MM.1S (cell line): ENCODE measurements at regions not wholly inside any gene's neighbourhood (a gene's known extent, or its start where the extent isn't known, plus 50 kb on each side); places are given as distances from the start of the nearest gene placed in this dataset.

ENCODE experiments used
- EZH2phosphoT487 ChIP-seq: fragments of 300-600 bp; sonication (generic); IDR thresholded peaks from 2 replicates; pipeline ENCODE4 v1.6.1; 2018; ENCODE audit warnings: antibody characterized with exemption, low read length
- TF ChIP-seq, protein P1 (sequence below): fragments of 300-600 bp; sonication (generic); IDR thresholded peaks from 2 replicates; pipeline ENCODE4 v1.5.1; 2016; ENCODE audit warnings: antibody characterized with exemption, low read length, mixed read lengths

GRCh38 chr12:86950043-86950442 is 693.9 kb upstream of the MGAT4C start:
- TF ChIP-seq, protein P1, sequence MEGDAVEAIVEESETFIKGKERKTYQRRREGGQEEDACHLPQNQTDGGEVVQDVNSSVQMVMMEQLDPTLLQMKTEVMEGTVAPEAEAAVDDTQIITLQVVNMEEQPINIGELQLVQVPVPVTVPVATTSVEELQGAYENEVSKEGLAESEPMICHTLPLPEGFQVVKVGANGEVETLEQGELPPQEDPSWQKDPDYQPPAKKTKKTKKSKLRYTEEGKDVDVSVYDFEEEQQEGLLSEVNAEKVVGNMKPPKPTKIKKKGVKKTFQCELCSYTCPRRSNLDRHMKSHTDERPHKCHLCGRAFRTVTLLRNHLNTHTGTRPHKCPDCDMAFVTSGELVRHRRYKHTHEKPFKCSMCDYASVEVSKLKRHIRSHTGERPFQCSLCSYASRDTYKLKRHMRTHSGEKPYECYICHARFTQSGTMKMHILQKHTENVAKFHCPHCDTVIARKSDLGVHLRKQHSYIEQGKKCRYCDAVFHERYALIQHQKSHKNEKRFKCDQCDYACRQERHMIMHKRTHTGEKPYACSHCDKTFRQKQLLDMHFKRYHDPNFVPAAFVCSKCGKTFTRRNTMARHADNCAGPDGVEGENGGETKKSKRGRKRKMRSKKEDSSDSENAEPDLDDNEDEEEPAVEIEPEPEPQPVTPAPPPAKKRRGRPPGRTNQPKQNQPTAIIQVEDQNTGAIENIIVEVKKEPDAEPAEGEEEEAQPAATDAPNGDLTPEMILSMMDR, result no peak
- TF ChIP-seq EZH2phosphoT487, result no peak
